ENCODE measurements at regions not wholly inside any gene's neighbourhood (a gene's known extent, or its start where the extent isn't known, plus 50 kb on each side); places are given as distances from the start of the nearest gene placed in this dataset.

- no peaks in the 10 kb centered on the region for H3K9me2 ChIP-seq (replicated peaks; ENCODE audit: low read length)
- no peak overlapping the region for H3K27ac ChIP-seq (ENCODE audit: low read length)
- ChIA-PET CTCF (no interaction called here), POLR2A (ENCODE audit: unreplicated experiment) (no interaction called here)
- no peaks in the 10 kb centered on the region for H3K4me1 ChIP-seq (ENCODE audit: insufficient read depth, low read length)
- no peaks in the 10 kb centered on the region for H4K20me1 ChIP-seq (ENCODE audit: low read length)
- no peak overlapping the region for H2AFZ ChIP-seq (ENCODE audit: low read length)
- no peaks in the 10 kb centered on the region; the same call in 1 of the 2 replicates for H3K27me3 ChIP-seq (ENCODE audit: low read length)
- no peaks in the 10 kb centered on the region for H3K36me3 ChIP-seq (ENCODE audit: low read depth, low read length)
- intact Hi-C loops (cut with micrococcal nuclease), result no loop called here
- H3K4me3 ChIP-seq (ENCODE audit: low read length), result no peak overlapping the region
- H3K9ac ChIP-seq (ENCODE audit: low read length), result no peak overlapping the region
- TF ChIP-seq, protein P1, sequence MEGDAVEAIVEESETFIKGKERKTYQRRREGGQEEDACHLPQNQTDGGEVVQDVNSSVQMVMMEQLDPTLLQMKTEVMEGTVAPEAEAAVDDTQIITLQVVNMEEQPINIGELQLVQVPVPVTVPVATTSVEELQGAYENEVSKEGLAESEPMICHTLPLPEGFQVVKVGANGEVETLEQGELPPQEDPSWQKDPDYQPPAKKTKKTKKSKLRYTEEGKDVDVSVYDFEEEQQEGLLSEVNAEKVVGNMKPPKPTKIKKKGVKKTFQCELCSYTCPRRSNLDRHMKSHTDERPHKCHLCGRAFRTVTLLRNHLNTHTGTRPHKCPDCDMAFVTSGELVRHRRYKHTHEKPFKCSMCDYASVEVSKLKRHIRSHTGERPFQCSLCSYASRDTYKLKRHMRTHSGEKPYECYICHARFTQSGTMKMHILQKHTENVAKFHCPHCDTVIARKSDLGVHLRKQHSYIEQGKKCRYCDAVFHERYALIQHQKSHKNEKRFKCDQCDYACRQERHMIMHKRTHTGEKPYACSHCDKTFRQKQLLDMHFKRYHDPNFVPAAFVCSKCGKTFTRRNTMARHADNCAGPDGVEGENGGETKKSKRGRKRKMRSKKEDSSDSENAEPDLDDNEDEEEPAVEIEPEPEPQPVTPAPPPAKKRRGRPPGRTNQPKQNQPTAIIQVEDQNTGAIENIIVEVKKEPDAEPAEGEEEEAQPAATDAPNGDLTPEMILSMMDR (conservative IDR thresholded peaks at IDR 0.05; ENCODE audit: low read depth, low read length), result no peak
- TF ChIP-seq EZH2phosphoT487 (IDR thresholded peaks at IDR 0.05; ENCODE audit: borderline replicate concordance, low read length) (no peak), EZH2 (IDR thresholded peaks at IDR 0.05; ENCODE audit: low read length, unreplicated experiment) (no peak)
- H3K79me2 ChIP-seq (ENCODE audit: low read length), result no peaks in the 10 kb centered on the region
- no peak overlapping the region for H3K4me2 ChIP-seq (ENCODE audit: low read length)
- DNase-seq, result no peak
- H3F3A ChIP-seq (ENCODE audit: low read length, unreplicated experiment), result no peaks in the 10 kb centered on the region
- H3K9me3 ChIP-seq (ENCODE audit: low read length), result no peaks in the 10 kb centered on the region
- no TSS peak for BruUV-seq (replicated peaks)
- ATAC-seq, result no peak
Measured at GRCh38 chr9:134273647-134274046, 52.6 kb upstream of the RXRA start.

- Histone ChIP-seq H3K27ac (ENCODE audit: low read length) (no peak overlapping the region), H3K9me2 (replicated peaks; ENCODE audit: low read length) (no peaks in the 10 kb centered on the region), H3K4me1 (ENCODE audit: insufficient read depth, low read length) (no peaks in the 10 kb centered on the region), H3K79me2 (ENCODE audit: low read length) (no peaks in the 10 kb centered on the region), H3K36me3 (ENCODE audit: low read depth, low read length) (no peaks in the 10 kb centered on the region), H3K9ac (ENCODE audit: low read length) (no peak overlapping the region), H4K20me1 (ENCODE audit: low read length) (no peaks in the 10 kb centered on the region), H3F3A (ENCODE audit: low read length, unreplicated experiment) (no peaks in the 10 kb centered on the region), H3K4me3 (ENCODE audit: low read length) (no peak overlapping the region), H2AFZ (ENCODE audit: low read length) (no peak overlapping the region), H3K9me3 (ENCODE audit: low read length) (no peaks in the 10 kb centered on the region), H3K27me3 (ENCODE audit: low read length) (no peaks in the 10 kb centered on the region; the same call in 1 of the 2 replicates), H3K4me2 (ENCODE audit: low read length) (no peak overlapping the region)
- ATAC-seq, result no peak
- ChIA-PET CTCF (no interaction called here), POLR2A (ENCODE audit: unreplicated experiment) (no interaction called here)
- TF ChIP-seq EZH2 (IDR thresholded peaks at IDR 0.05; ENCODE audit: low read length, unreplicated experiment), result no peak
- no peak for TF ChIP-seq EZH2phosphoT487 (IDR thresholded peaks at IDR 0.05; ENCODE audit: borderline replicate concordance, low read length)
- TF ChIP-seq, protein P1 (conservative IDR thresholded peaks at IDR 0.05; ENCODE audit: low read depth, low read length), result no peak
- BruUV-seq (replicated peaks), result no TSS peak
- no peak for DNase-seq
- intact Hi-C loops (cut with micrococcal nuclease), result no loop called here
Measured at GRCh38 chr9:134275375-134275774, 50.9 kb upstream of the RXRA start.

GRCh38 chr9:134276453-134277245, 49.6 kb upstream of the RXRA start:
- Histone ChIP-seq H3K9me2 (replicated peaks; ENCODE audit: low read length) (no peaks in the 10 kb centered on the region), H3K27me3 (ENCODE audit: low read length) (no peaks in the 10 kb centered on the region), H4K20me1 (ENCODE audit: low read length) (no peaks in the 10 kb centered on the region), H3K4me2 (ENCODE audit: low read length) (no peak overlapping the region), H3K9me3 (ENCODE audit: low read length) (no peaks in the 10 kb centered on the region), H3K9ac (ENCODE audit: low read length) (no peak overlapping the region), H3K36me3 (ENCODE audit: low read depth, low read length) (no peaks in the 10 kb centered on the region), H3F3A (ENCODE audit: low read length, unreplicated experiment) (no peaks in the 10 kb centered on the region), H3K4me3 (ENCODE audit: low read length) (no peak overlapping the region), H3K4me1 (ENCODE audit: insufficient read depth, low read length) (no peaks in the 10 kb centered on the region), H3K79me2 (ENCODE audit: low read length) (no peaks in the 10 kb centered on the region), H2AFZ (ENCODE audit: low read length) (no peak overlapping the region), H3K27ac (ENCODE audit: low read length) (no peak overlapping the region)
- ATAC-seq, result no peak
- no TSS peak for BruUV-seq (replicated peaks)
- DNase-seq, result no peak
- TF ChIP-seq, protein P1 (conservative IDR thresholded peaks at IDR 0.05; ENCODE audit: low read depth, low read length), result no peak
- TF ChIP-seq EZH2 (IDR thresholded peaks at IDR 0.05; ENCODE audit: low read length, unreplicated experiment), result no peak
- CTCF ChIA-PET, result no interaction called here
- intact Hi-C loops (cut with micrococcal nuclease), result no loop called here
- POLR2A ChIA-PET (ENCODE audit: unreplicated experiment), result no interaction called here

Measured in PC-3 (cell line).